Liver (tissue), 8 donors: ENCODE measurements at regions not wholly inside any gene's neighbourhood (a gene's known extent, or its start where the extent isn't known, plus 50 kb on each side); places are given as distances from the start of the nearest gene placed in this dataset.

Experiments
- DNase-seq: peaks from one replicate; pipeline ENCODE4 v3.0.0-alpha.2; 2017; ENCODE audit warnings: low spot score
- H3K27ac ChIP-seq, 2 donors: one replicate each; pipeline ENCODE4 v1.7.0; 2013; ENCODE audit warnings: inconsistent platforms in 2 of 2, low read length in 2 of 2, control low read depth in 1 of 2, low read depth in 1 of 2, mild to moderate bottlenecking in 1 of 2
- H3K27me3 ChIP-seq, 4 donors: one replicate each; pipeline versions ENCODE4 v1.6.1 to v1.7.0; 2013; ENCODE audit warnings: low read length in 3 of 4, inconsistent platforms in 1 of 4, mild to moderate bottlenecking in 1 of 4, moderate library complexity in 1 of 4; ENCODE audit not compliant: control insufficient read depth in 4 of 4, insufficient read depth in 4 of 4
- H3K36me3 ChIP-seq, 4 donors: one replicate each; pipeline versions ENCODE4 v1.6.1 to v1.7.0; 2013; ENCODE audit warnings: low read length in 3 of 4, mild to moderate bottlenecking in 3 of 4, low read depth in 1 of 4, moderate library complexity in 1 of 4; ENCODE audit not compliant: control insufficient read depth in 4 of 4, insufficient read depth in 3 of 4
- H3K4me1 ChIP-seq, 4 donors: one replicate each; pipeline versions ENCODE4 v1.6.1 to v1.7.0; 2013; ENCODE audit warnings: low read length in 3 of 4, mild to moderate bottlenecking in 3 of 4, moderate library complexity in 1 of 4; ENCODE audit not compliant: control insufficient read depth in 4 of 4, insufficient read depth in 4 of 4
- H3K4me3 ChIP-seq, 3 donors: one replicate each; pipeline versions ENCODE4 v1.6.1 to v1.7.0; 2013; ENCODE audit warnings: low read length in 3 of 3, control low read depth in 1 of 3, low read depth in 1 of 3, mild to moderate bottlenecking in 1 of 3
- H3K9ac ChIP-seq, 2 donors: one replicate each; pipeline ENCODE4 v1.7.0; 2013; ENCODE audit warnings: low read length in 2 of 2, mild to moderate bottlenecking in 2 of 2, moderate library complexity in 2 of 2, control low read depth in 1 of 2, low read depth in 1 of 2
- H3K9me3 ChIP-seq, 4 donors: one replicate each; pipeline versions ENCODE4 v1.6.1 to v1.7.0; 2013; ENCODE audit warnings: low read length in 3 of 4; ENCODE audit not compliant: control insufficient read depth in 4 of 4
- CTCF ChIP-seq: fragments of 150-350 bp; IDR thresholded peaks from 2 replicates; pipeline ENCODE4 v1.5.1; 2017; ENCODE audit warnings: improper control_type of control experiment, low read depth, low read length; ENCODE audit not compliant: missing input control
- EGR1 ChIP-seq, 2 donors: IDR thresholded peaks; 2 replicates each; pipeline ENCODE4 v1.6.1; 2016 to 2018; ENCODE audit warnings: antibody characterized with exemption in 2 of 2, low read depth in 2 of 2
- FOXA1 ChIP-seq: IDR thresholded peaks from 2 replicates; pipeline ENCODE4 v1.6.1; 2016; ENCODE audit warnings: antibody characterized with exemption
- FOXA2 ChIP-seq: IDR thresholded peaks from 2 replicates; pipeline ENCODE4 v1.6.1; 2016; ENCODE audit warnings: antibody characterized with exemption
- GABPA ChIP-seq, 2 donors: IDR thresholded peaks in 1 of 2; conservative IDR thresholded peaks in 1 of 2; 2 replicates each; pipeline ENCODE4 v1.6.1; 2016; ENCODE audit warnings: antibody characterized with exemption in 2 of 2, mild to moderate bottlenecking in 1 of 2, moderate library complexity in 1 of 2
- HNF4A ChIP-seq, 2 donors: conservative IDR thresholded peaks; 2 replicates each; pipeline ENCODE4 v1.6.1; 2016; ENCODE audit warnings: antibody characterized with exemption in 2 of 2, mild to moderate bottlenecking in 2 of 2
- HNF4G ChIP-seq: IDR thresholded peaks from 2 replicates; pipeline ENCODE4 v1.6.1; 2016; ENCODE audit warnings: antibody characterized with exemption
- JUND ChIP-seq, 2 donors: IDR thresholded peaks; 2 replicates each; pipeline ENCODE4 v1.6.1; 2016; ENCODE audit warnings: antibody characterized with exemption in 2 of 2
- RAD21 ChIP-seq, 2 donors: IDR thresholded peaks; 2 replicates each; pipeline ENCODE4 v1.6.1; 2016; ENCODE audit warnings: antibody characterized with exemption in 2 of 2, mild to moderate bottlenecking in 2 of 2
- SP1 ChIP-seq: IDR thresholded peaks from 2 replicates; pipeline ENCODE4 v1.6.1; 2018; ENCODE audit warnings: antibody characterized with exemption, mild to moderate bottlenecking
- TAF1 ChIP-seq: conservative IDR thresholded peaks from 2 replicates; pipeline ENCODE4 v1.6.1; 2016; ENCODE audit warnings: antibody characterized with exemption, mild to moderate bottlenecking
- WGBS: extraction: QIAGEN DNeasy Blood & Tissue Kit; methylation state at CpG from one replicate; pipeline ENCODE4 v1.1.7; 2013; 5-methylcytosine and 5-hydroxymethylcytosine counted together
- TF ChIP-seq, protein P1 (sequence below): IDR thresholded peaks from 2 replicates; pipeline ENCODE4 v1.6.1; 2016; ENCODE audit warnings: antibody characterized with exemption
- TF ChIP-seq, protein P2 (sequence below): IDR thresholded peaks from 2 replicates; pipeline ENCODE4 v1.6.1; 2016; ENCODE audit warnings: antibody characterized with exemption
- TF ChIP-seq, protein P3 (sequence below): IDR thresholded peaks from 2 replicates; pipeline ENCODE4 v1.6.1; 2016; ENCODE audit warnings: antibody characterized with exemption, mild to moderate bottlenecking
- TF ChIP-seq, protein P4 (sequence below): IDR thresholded peaks from 2 replicates; pipeline ENCODE4 v1.6.1; 2016; ENCODE audit warnings: antibody characterized with exemption
- donor health status: healthy.
- donor health status: healthy.
- donor health status: healthy.
- donor health status: healthy.
- donor health status: healthy.

DNA sequence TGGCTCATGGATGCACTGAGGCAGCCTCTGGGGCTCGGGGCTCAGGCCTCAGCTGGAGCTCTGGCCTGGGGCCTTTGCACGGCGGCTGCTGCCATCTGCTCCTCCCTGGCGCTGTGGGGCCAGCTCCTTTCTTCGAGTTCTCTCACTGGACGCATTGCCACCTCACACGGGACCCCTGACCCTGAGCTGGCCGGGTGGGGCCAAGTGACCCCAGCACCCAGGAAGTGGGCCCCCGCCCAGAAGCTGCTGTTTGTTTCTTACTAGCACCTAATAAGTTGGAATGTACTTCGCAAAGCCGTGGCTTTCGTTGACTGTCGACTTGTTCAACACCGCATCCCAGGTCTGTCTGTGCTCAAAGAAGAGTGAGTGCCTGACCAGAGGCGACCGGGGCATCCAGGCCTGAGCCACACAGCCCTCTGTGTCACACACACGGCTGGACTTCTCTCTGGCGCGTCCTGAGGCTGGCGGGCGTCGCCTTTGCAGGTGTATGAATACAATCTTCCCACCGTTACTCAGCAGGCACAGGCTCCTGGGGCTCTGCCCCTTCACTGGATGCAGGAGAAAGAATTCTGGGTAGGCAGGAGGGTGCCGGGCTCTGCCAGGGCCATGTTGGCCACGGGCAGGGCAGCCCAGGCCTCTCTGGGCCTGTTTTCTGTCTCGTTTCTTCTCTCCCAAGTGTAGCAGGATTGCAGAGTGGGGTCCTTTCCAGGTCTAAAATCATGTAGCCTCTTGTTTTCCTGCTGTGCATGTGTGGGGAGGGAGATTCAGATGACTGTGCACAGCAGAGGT, 112.9 kb downstream of the DLL1 start:
- Histone ChIP-seq H3K27ac (peak overlapping the region; percentile 85 to 91), H3K4me3 (no peak overlapping the region), H3K27me3 (no peaks in the 10 kb centered on the region), H3K9ac (no peak overlapping the region), H3K36me3 (no peaks in the 10 kb centered on the region), H3K4me1 (peaks cover 9 to 28% (median 19%) of the 10 kb centered on the region in 4 donors), H3K9me3 (peaks cover 0 to 11% (median 5%) of the 10 kb centered on the region in 4 donors)
- no peak for DNase-seq
- no peak for TF ChIP-seq TAF1
- no peak for TF ChIP-seq FOXA1
- TF ChIP-seq HNF4G = no peak
- TF ChIP-seq CTCF = no peak
- TF ChIP-seq HNF4A (conservative IDR thresholded peaks at IDR 0.05) = no peak
- TF ChIP-seq, protein P1, sequence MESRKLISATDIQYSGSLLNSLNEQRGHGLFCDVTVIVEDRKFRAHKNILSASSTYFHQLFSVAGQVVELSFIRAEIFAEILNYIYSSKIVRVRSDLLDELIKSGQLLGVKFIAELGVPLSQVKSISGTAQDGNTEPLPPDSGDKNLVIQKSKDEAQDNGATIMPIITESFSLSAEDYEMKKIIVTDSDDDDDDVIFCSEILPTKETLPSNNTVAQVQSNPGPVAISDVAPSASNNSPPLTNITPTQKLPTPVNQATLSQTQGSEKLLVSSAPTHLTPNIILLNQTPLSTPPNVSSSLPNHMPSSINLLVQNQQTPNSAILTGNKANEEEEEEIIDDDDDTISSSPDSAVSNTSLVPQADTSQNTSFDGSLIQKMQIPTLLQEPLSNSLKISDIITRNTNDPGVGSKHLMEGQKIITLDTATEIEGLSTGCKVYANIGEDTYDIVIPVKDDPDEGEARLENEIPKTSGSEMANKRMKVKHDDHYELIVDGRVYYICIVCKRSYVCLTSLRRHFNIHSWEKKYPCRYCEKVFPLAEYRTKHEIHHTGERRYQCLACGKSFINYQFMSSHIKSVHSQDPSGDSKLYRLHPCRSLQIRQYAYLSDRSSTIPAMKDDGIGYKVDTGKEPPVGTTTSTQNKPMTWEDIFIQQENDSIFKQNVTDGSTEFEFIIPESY = no peak
- TF ChIP-seq, protein P2, sequence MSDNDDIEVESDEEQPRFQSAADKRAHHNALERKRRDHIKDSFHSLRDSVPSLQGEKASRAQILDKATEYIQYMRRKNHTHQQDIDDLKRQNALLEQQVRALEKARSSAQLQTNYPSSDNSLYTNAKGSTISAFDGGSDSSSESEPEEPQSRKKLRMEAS = no peak
- TF ChIP-seq FOXA2 = no peak
- TF ChIP-seq JUND (IDR thresholded peaks at IDR 0.05) = no peak
- no peak for TF ChIP-seq SP1
- TF ChIP-seq, protein P3, sequence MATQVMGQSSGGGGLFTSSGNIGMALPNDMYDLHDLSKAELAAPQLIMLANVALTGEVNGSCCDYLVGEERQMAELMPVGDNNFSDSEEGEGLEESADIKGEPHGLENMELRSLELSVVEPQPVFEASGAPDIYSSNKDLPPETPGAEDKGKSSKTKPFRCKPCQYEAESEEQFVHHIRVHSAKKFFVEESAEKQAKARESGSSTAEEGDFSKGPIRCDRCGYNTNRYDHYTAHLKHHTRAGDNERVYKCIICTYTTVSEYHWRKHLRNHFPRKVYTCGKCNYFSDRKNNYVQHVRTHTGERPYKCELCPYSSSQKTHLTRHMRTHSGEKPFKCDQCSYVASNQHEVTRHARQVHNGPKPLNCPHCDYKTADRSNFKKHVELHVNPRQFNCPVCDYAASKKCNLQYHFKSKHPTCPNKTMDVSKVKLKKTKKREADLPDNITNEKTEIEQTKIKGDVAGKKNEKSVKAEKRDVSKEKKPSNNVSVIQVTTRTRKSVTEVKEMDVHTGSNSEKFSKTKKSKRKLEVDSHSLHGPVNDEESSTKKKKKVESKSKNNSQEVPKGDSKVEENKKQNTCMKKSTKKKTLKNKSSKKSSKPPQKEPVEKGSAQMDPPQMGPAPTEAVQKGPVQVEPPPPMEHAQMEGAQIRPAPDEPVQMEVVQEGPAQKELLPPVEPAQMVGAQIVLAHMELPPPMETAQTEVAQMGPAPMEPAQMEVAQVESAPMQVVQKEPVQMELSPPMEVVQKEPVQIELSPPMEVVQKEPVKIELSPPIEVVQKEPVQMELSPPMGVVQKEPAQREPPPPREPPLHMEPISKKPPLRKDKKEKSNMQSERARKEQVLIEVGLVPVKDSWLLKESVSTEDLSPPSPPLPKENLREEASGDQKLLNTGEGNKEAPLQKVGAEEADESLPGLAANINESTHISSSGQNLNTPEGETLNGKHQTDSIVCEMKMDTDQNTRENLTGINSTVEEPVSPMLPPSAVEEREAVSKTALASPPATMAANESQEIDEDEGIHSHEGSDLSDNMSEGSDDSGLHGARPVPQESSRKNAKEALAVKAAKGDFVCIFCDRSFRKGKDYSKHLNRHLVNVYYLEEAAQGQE = no peak
- no peak for TF ChIP-seq EGR1 (IDR thresholded peaks at IDR 0.05; ENCODE audit: low read depth in 2 of 2)
- TF ChIP-seq GABPA (IDR thresholded peaks at IDR 0.05 in 1 of 2, conservative IDR thresholded peaks at IDR 0.05 in 1 of 2) = no peak
- TF ChIP-seq RAD21 (IDR thresholded peaks at IDR 0.05) = no peak
- TF ChIP-seq, protein P4, sequence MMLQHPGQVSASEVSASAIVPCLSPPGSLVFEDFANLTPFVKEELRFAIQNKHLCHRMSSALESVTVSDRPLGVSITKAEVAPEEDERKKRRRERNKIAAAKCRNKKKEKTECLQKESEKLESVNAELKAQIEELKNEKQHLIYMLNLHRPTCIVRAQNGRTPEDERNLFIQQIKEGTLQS = no peak
- whole genome bisulfite sequencing = 93% methylated on average over 26 of the region's 26 CpGs
